HG03565 (cell line): ENCODE measurements at regions not wholly inside any gene's neighbourhood (a gene's known extent, or its start where the extent isn't known, plus 50 kb on each side); places are given as distances from the start of the nearest gene placed in this dataset.

Source experiments
- ATAC-seq: cut with Tn5 transposase; IDR thresholded peaks from one replicate; pipeline ENCODE4 v1.9.1; 2021; ENCODE audit warnings: mild to moderate bottlenecking, moderate library complexity; ENCODE audit not compliant: unreplicated experiment

- ATAC-seq: no peak
Observed at GRCh38 chr5:57858905-57859304, 376.3 kb upstream of the ACTBL2 start.

- no peak for ATAC-seq
Observed at GRCh38 chr5:57857696-57858095, 375.1 kb upstream of the ACTBL2 start.

GRCh38 chr5:57855831-57856230 lies 373.2 kb upstream of the ACTBL2 start:
- no peak for ATAC-seq

- ATAC-seq: no peak
Observed at GRCh38 chr5:57853929-57854697, 371.5 kb upstream of the ACTBL2 start.

- ATAC-seq: no peak
Observed at GRCh38 chr5:57850109-57850508, 367.5 kb upstream of the ACTBL2 start.

- no peak for ATAC-seq
Observed at GRCh38 chr5:57845025-57845424, 362.4 kb upstream of the ACTBL2 start.

- ATAC-seq: no peak
Observed at GRCh38 chr5:57844410-57844809, 361.8 kb upstream of the ACTBL2 start.

- ATAC-seq: no peak
Observed at GRCh38 chr5:57843059-57843367, 360.4 kb upstream of the ACTBL2 start.

- ATAC-seq: no peak
Observed at GRCh38 chr5:57842364-57843058, 359.9 kb upstream of the ACTBL2 start.

GRCh38 chr5:57841676-57842363 lies 359.2 kb upstream of the ACTBL2 start:
- ATAC-seq: no peak

GRCh38 chr5:57839437-57840079 lies 356.9 kb upstream of the ACTBL2 start:
- ATAC-seq: no peak

GRCh38 chr5:57839025-57839424 lies 356.4 kb upstream of the ACTBL2 start:
- ATAC-seq: no peak

- no peak for ATAC-seq
Observed at GRCh38 chr5:57836921-57837320, 354.3 kb upstream of the ACTBL2 start.

GRCh38 chr5:57836331-57836730 lies 353.7 kb upstream of the ACTBL2 start:
- no peak for ATAC-seq

GRCh38 chr5:57834829-57835608 lies 352.4 kb upstream of the ACTBL2 start:
- ATAC-seq: no peak

GRCh38 chr5:57833489-57833888 lies 350.9 kb upstream of the ACTBL2 start:
- ATAC-seq: no peak

- no peak for ATAC-seq
Observed at GRCh38 chr5:57832875-57833274, 350.3 kb upstream of the ACTBL2 start.

- no peak for ATAC-seq
Observed at GRCh38 chr5:57831932-57832331, 349.3 kb upstream of the ACTBL2 start.

- no peak for ATAC-seq
Observed at GRCh38 chr5:57831090-57831489, 348.5 kb upstream of the ACTBL2 start.

- no peak for ATAC-seq
Observed at GRCh38 chr5:57828221-57828620, 345.6 kb upstream of the ACTBL2 start.
